ENCODE measurements at regions not wholly inside any gene's neighbourhood (a gene's known extent, or its start where the extent isn't known, plus 50 kb on each side); places are given as distances from the start of the nearest gene placed in this dataset.

DNA sequence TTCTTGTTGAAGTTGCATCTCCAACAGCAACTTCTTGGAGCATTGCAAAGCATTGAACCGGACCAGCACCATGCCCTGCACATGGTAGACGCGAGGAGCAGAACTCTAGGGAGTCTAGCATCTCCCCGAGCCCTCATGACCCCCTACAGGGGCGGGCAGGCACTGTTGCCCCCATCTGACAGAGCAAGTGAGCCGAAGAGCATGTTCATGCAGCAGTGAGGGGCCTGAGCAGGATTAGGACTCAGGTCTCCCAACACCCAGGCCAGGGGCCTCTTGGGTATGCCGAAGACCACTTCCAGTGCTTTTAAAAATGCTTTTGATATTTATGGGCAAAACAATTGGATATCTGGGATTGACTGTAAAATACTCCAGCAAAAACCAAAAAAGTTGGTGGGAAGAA is 163.3 kb downstream of the TFCP2L1 start:
- H3K4me3 ChIP-seq (ENCODE audit: low read depth, low read length) = no peak overlapping the region
- TF ChIP-seq, protein P1, sequence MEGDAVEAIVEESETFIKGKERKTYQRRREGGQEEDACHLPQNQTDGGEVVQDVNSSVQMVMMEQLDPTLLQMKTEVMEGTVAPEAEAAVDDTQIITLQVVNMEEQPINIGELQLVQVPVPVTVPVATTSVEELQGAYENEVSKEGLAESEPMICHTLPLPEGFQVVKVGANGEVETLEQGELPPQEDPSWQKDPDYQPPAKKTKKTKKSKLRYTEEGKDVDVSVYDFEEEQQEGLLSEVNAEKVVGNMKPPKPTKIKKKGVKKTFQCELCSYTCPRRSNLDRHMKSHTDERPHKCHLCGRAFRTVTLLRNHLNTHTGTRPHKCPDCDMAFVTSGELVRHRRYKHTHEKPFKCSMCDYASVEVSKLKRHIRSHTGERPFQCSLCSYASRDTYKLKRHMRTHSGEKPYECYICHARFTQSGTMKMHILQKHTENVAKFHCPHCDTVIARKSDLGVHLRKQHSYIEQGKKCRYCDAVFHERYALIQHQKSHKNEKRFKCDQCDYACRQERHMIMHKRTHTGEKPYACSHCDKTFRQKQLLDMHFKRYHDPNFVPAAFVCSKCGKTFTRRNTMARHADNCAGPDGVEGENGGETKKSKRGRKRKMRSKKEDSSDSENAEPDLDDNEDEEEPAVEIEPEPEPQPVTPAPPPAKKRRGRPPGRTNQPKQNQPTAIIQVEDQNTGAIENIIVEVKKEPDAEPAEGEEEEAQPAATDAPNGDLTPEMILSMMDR (IDR thresholded peaks at IDR 0.05; ENCODE audit: control insufficient read depth, extremely low read depth, insufficient read depth) = no peak
- no peak for DNase-seq (ENCODE audit: low read depth)

GRCh38 chr2:121123268-121123667 is 161.7 kb downstream of the TFCP2L1 start:
- TF ChIP-seq, protein P1 (IDR thresholded peaks at IDR 0.05; ENCODE audit: control insufficient read depth, extremely low read depth, insufficient read depth) = no peak
- no peak overlapping the region for H3K4me3 ChIP-seq (ENCODE audit: low read depth, low read length)
- no peak for DNase-seq (ENCODE audit: low read depth)

- TF ChIP-seq, protein P1 (IDR thresholded peaks at IDR 0.05; ENCODE audit: control insufficient read depth, extremely low read depth, insufficient read depth) = no peak
- no peak for DNase-seq (ENCODE audit: low read depth)
- no peak overlapping the region for H3K4me3 ChIP-seq (ENCODE audit: low read depth, low read length)
Measured at GRCh38 chr2:121124330-121124729, 160.7 kb downstream of the TFCP2L1 start.

DNA sequence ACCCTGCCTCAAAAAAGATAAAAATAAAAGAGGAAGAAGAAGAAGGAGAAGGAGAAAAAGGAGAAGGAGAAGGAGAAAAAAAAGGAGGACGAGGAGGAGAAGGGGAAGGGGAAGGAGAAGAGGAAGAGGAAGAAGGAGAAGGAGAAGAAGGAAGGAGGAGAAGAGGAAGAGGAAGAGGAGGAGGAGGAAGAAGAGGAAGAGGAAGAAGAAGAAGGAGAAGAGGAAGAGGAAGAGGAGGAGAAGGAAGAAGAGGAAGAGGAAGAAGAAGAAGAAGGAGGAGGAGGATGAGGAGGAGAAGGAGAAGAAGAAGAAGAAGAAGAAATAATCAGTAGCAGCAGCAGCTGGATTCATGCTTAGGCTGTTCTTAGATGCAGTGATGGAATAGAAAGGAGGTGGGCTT is 159.7 kb downstream of the TFCP2L1 start:
- TF ChIP-seq, protein P1 (IDR thresholded peaks at IDR 0.05; ENCODE audit: control insufficient read depth, extremely low read depth, insufficient read depth) = no peak
- no peak for DNase-seq (ENCODE audit: low read depth)
- no peak overlapping the region for H3K4me3 ChIP-seq (ENCODE audit: low read depth, low read length)

GRCh38 chr2:121128741-121129659 is 156.0 kb downstream of the TFCP2L1 start:
- no peak overlapping the region for H3K4me3 ChIP-seq (ENCODE audit: low read depth, low read length)
- TF ChIP-seq, protein P1 (IDR thresholded peaks at IDR 0.05; ENCODE audit: control insufficient read depth, extremely low read depth, insufficient read depth) = peak; percentile 88
- DNase-seq (ENCODE audit: low read depth) = peak; percentile 74

DNA sequence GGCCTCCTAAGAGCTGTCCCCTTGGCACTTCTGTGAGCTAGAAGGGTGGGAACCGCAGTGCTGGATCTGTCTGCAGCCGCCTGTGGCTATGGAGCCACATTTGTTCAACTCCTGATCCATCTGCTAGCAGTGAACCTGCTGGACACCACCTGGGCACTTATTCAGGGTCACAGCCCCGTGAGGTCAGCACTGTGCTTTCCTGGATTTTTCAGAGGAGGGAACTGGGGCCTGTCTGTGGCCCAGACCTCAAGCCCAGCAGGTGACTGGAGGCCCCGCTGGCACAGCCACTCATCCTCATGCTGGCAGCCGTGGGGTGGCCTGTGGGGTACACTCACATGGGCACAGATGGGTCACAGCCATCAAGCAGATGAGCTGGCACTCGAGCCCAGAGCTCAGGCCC is 155.3 kb downstream of the TFCP2L1 start:
- H3K4me3 ChIP-seq (ENCODE audit: low read depth, low read length) = no peak overlapping the region
- TF ChIP-seq, protein P1 (IDR thresholded peaks at IDR 0.05; ENCODE audit: control insufficient read depth, extremely low read depth, insufficient read depth) = no peak
- no peak for DNase-seq (ENCODE audit: low read depth)

Data from LNCaP clone FGC (cell line).